CD4-positive, alpha-beta memory T cell (primary cell): ENCODE measurements at regions not wholly inside any gene's neighbourhood (a gene's known extent, or its start where the extent isn't known, plus 50 kb on each side); places are given as distances from the start of the nearest gene placed in this dataset.

ENCODE experiments used
- CTCF ChIA-PET: fragments of 350-600 bp; sonication (Branson Sonifier 250); formaldehyde crosslinking; loops from one replicate; lab custom pipeline; 2021; ENCODE audit warnings: inconsistent platforms; ENCODE audit not compliant: partially characterized antibody; lab: Charles Lee
- POLR2A ChIA-PET: fragments of 350-600 bp; sonication (Branson Sonifier 250); formaldehyde crosslinking; loops from one replicate; lab custom pipeline; 2021; ENCODE audit not compliant: partially characterized antibody; lab: Charles Lee
- DNase-seq, 5 donors: peaks; one replicate each; pipeline versions ENCODE4 v3.0.0 to v3.0.0-alpha.2; 2020 to 2022; ENCODE audit warnings: mixed read lengths in 1 of 5
- H3K27ac ChIP-seq: one replicate; pipeline ENCODE4 v1.7.0; 2013; ENCODE audit warnings: low read depth, low read length
- H3K27me3 ChIP-seq: 2 replicates; pipeline ENCODE4 v1.7.0; 2013; ENCODE audit warnings: mild to moderate bottlenecking, low read length, moderate library complexity; ENCODE audit not compliant: insufficient read depth
- H3K36me3 ChIP-seq: 2 replicates; pipeline ENCODE4 v1.7.0; 2013; ENCODE audit warnings: mild to moderate bottlenecking, low read length, moderate library complexity; ENCODE audit not compliant: insufficient read depth
- H3K4me1 ChIP-seq: 2 replicates; pipeline ENCODE4 v1.7.0; 2013; ENCODE audit warnings: mild to moderate bottlenecking, low read length, moderate library complexity; ENCODE audit not compliant: insufficient read depth
- H3K4me3 ChIP-seq, 2 donors: one replicate each; pipeline ENCODE4 v1.7.0; 2013; ENCODE audit warnings: low read length in 2 of 2, mild to moderate bottlenecking in 1 of 2
- H3K9me3 ChIP-seq, 2 donors: one replicate each; pipeline ENCODE4 v1.7.0; 2013; ENCODE audit warnings: low read length in 2 of 2, control low read depth in 1 of 2; ENCODE audit not compliant: control insufficient read depth in 1 of 2
- H3K27ac Mint-ChIP-seq, 7 donors: one replicate each; pipeline ENCODE4 v1.8.0; 2020 to 2021; ENCODE audit warnings: mixed read lengths in 7 of 7, mild to moderate bottlenecking in 6 of 7, inconsistent platforms in 3 of 7, moderate library complexity in 3 of 7
- H3K27me3 Mint-ChIP-seq, 2 donors: one replicate each; pipeline ENCODE4 v1.8.0; 2020 to 2021; ENCODE audit warnings: mixed read lengths in 2 of 2
- H3K36me3 Mint-ChIP-seq, 2 donors: one replicate each; pipeline ENCODE4 v1.8.0; 2020 to 2021; ENCODE audit warnings: mixed read lengths in 2 of 2, inconsistent platforms in 1 of 2, mild to moderate bottlenecking in 1 of 2
- H3K4me1 Mint-ChIP-seq, 4 donors: one replicate each; pipeline ENCODE4 v1.8.0; 2020 to 2021; ENCODE audit warnings: mixed read lengths in 4 of 4, mild to moderate bottlenecking in 1 of 4
- H3K4me3 Mint-ChIP-seq, 8 donors: one replicate each; pipeline ENCODE4 v1.8.0; 2020 to 2021; ENCODE audit warnings: mixed read lengths in 8 of 8, mild to moderate bottlenecking in 7 of 8, moderate library complexity in 6 of 8, inconsistent platforms in 3 of 8
- H3K9me3 Mint-ChIP-seq, 8 donors: one replicate each; pipeline ENCODE4 v1.8.0; 2020 to 2021; ENCODE audit warnings: mixed read lengths in 8 of 8, mild to moderate bottlenecking in 5 of 8, inconsistent platforms in 3 of 8, moderate library complexity in 1 of 8
- intact Hi-C: fragments of 100-400 bp; cut with micrococcal nuclease; formaldehyde crosslinking; loops from one replicate; pipeline ENCODE4 v1.15.1; 2023

DNA sequence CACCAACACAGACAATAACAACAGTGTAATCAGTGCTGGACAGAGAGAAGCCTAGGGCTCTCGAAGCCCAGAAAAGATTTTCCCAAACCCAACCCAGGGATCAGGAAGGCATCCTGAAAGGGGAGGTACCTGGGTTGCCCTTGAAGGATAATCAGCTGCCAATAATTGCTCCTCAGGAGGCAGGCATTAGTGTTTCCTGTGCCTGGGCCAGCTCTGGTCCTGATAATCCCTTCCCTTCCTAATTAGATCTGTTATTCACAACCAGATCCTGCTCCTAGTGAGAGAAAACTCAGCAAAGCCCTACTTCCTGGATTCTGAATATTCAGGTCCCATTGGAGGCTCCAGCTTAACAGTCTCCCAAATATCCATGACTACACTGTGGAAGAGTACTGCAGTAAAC is 117.4 kb downstream of the DMRTA2 start:
- ChIA-PET CTCF (interaction anchor here (1.9 kb wide), 1 partner anchor 26 kb away, joined by 5 read pairs; no protein-coding TSS in a partner anchor), POLR2A (no interaction called here)
- no peak overlapping the region for H3K27ac Mint-ChIP-seq
- Histone ChIP-seq H3K27me3 (no peaks in the 10 kb centered on the region), H3K9me3 (no peaks in the 10 kb centered on the region), H3K27ac (no peak overlapping the region), H3K4me3 (no peak overlapping the region), H3K4me1 (no peaks in the 10 kb centered on the region), H3K36me3 (no peaks in the 10 kb centered on the region)
- no peaks in the 10 kb centered on the region for H3K36me3 Mint-ChIP-seq
- peaks cover 1 to 11% of the 10 kb centered on the region in 2 donors for H3K27me3 Mint-ChIP-seq
- H3K4me3 Mint-ChIP-seq = no peak overlapping the region
- intact Hi-C loops = no loop called here
- DNase-seq = no peak
- no peaks in the 10 kb centered on the region for H3K4me1 Mint-ChIP-seq
- H3K9me3 Mint-ChIP-seq = peaks cover 0 to 6% (median 0%) of the 10 kb centered on the region in 8 donors

DNA sequence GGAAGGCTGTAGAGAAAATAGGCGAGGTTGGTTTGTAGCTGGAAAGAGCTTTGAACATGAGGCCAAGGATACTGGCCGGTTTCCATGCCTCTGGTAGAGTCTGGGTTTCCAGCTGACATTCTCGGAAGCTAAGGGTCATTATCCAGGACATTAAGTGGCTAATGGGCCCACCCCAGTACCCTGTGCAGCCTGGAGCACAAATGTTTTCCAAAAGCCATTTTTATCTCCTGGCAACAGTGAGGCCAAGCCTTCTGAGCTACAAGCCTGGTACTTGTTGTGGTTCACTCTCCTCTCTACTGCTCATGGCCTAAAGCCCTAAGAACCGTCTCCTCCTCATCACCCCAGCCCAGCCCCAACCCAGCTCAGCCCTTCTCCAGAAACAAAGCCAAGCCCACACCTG is 122.9 kb downstream of the DMRTA2 start:
- Histone ChIP-seq H3K27ac (no peak overlapping the region), H3K36me3 (no peaks in the 10 kb centered on the region), H3K4me3 (no peak overlapping the region), H3K9me3 (no peaks in the 10 kb centered on the region), H3K27me3 (no peaks in the 10 kb centered on the region), H3K4me1 (no peaks in the 10 kb centered on the region)
- DNase-seq = no peak
- POLR2A ChIA-PET = no interaction called here
- CTCF ChIA-PET = no interaction called here
- Mint-ChIP-seq H3K27ac (no peak overlapping the region), H3K27me3 (peaks cover 4 to 11% of the 10 kb centered on the region in 2 donors), H3K4me3 (no peak overlapping the region), H3K36me3 (no peaks in the 10 kb centered on the region), H3K9me3 (peaks cover 0 to 5% (median 0%) of the 10 kb centered on the region in 8 donors), H3K4me1 (no peaks in the 10 kb centered on the region)
- intact Hi-C loops = no loop called here

DNA sequence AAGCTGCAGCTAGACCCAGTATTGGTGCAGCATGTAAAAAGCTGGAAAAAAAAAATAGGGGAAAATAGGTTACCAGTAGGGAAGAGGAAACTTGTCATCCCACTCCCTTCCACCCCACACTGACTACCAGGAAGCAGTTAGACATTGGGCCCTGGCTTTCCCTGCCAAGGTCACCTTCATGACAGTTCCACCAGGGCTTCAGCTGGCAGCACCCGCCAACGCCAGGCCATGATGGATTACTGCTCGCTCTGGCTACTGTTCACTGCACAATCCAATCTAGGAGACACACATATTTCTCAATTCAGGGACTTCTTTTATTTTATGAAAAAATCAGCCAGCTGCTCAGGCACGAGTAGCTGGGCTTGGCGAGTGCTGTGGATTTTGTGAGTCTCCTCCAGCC is 127.7 kb downstream of the DMRTA2 start:
- Histone ChIP-seq H3K4me1 (no peaks in the 10 kb centered on the region), H3K4me3 (no peak overlapping the region), H3K9me3 (no peaks in the 10 kb centered on the region), H3K36me3 (no peaks in the 10 kb centered on the region), H3K27ac (no peak overlapping the region), H3K27me3 (no peaks in the 10 kb centered on the region)
- no peaks in the 10 kb centered on the region for H3K36me3 Mint-ChIP-seq
- CTCF ChIA-PET = no interaction called here
- intact Hi-C loops = no loop called here
- no peaks in the 10 kb centered on the region for H3K4me1 Mint-ChIP-seq
- peaks cover 0 to 7% (median 3%) of the 10 kb centered on the region in 8 donors for H3K9me3 Mint-ChIP-seq
- no peak for DNase-seq
- no peak overlapping the region for H3K4me3 Mint-ChIP-seq
- H3K27me3 Mint-ChIP-seq = peaks cover 3 to 5% of the 10 kb centered on the region in 2 donors
- POLR2A ChIA-PET = no interaction called here
- no peak overlapping the region for H3K27ac Mint-ChIP-seq

DNA sequence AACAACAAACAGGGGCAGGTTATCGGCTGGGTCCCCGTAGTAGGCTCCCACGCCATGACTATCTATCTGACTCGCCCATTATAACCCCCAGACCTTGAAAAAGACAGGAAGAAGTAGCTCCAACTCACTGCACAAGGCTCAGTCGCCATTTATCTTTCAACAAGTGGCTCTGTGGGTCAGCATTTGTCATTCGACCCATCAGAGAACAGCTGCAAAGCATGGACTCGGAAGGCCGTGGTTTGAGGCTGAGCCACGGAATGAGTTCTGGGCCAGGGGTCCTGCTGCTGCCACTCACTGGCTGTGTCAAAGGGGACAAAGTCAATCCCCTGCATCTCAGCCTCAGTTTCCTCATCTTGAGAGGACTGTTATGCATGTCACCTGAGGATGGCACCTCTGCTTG is 131.0 kb downstream of the DMRTA2 start:
- H3K27me3 Mint-ChIP-seq = peaks cover 4 to 12% of the 10 kb centered on the region in 2 donors
- no peaks in the 10 kb centered on the region for H3K36me3 ChIP-seq
- no peaks in the 10 kb centered on the region for H3K27me3 ChIP-seq
- H3K9me3 Mint-ChIP-seq = peaks cover 0 to 10% (median 2%) of the 10 kb centered on the region in 8 donors
- ChIA-PET CTCF (no interaction called here), POLR2A (no interaction called here)
- H3K4me3 ChIP-seq = no peak overlapping the region
- no peak overlapping the region for H3K27ac Mint-ChIP-seq
- H3K4me1 ChIP-seq = no peaks in the 10 kb centered on the region
- H3K4me3 Mint-ChIP-seq = no peak overlapping the region
- DNase-seq = no peak
- H3K36me3 Mint-ChIP-seq = no peaks in the 10 kb centered on the region
- intact Hi-C loops = no loop called here
- H3K27ac ChIP-seq = no peak overlapping the region
- no peaks in the 10 kb centered on the region for H3K4me1 Mint-ChIP-seq
- H3K9me3 ChIP-seq = no peaks in the 10 kb centered on the region

DNA sequence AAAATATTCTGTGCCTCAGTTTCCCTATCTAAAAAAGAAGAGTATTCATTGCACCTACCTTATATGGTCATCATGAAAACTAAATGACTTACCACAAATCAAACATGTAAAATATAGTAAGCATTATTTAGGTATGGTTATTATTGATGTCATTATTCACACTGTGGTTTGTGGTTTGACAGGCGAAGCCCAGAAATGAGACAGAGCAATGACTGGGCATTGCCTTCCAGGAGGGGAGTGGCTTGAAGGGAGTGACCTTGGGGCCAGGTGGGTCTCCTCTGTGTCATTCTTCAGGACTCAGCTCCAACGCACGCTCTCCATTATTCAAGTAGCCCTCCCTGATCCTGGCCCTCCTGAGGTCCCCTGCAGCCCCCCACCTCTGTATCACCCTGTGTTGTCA is 133.7 kb downstream of the DMRTA2 start:
- H3K9me3 Mint-ChIP-seq = peaks cover 0 to 10% (median 2%) of the 10 kb centered on the region in 8 donors
- no peak overlapping the region for H3K4me3 ChIP-seq
- H3K36me3 Mint-ChIP-seq = no peaks in the 10 kb centered on the region
- intact Hi-C loops = no loop called here
- H3K4me1 Mint-ChIP-seq = no peaks in the 10 kb centered on the region
- no peaks in the 10 kb centered on the region for H3K9me3 ChIP-seq
- no peak overlapping the region for H3K27ac Mint-ChIP-seq
- H3K27ac ChIP-seq = no peak overlapping the region
- ChIA-PET CTCF (no interaction called here), POLR2A (no interaction called here)
- H3K4me1 ChIP-seq = no peaks in the 10 kb centered on the region
- H3K27me3 ChIP-seq = no peaks in the 10 kb centered on the region
- H3K27me3 Mint-ChIP-seq = peaks cover 4 to 15% of the 10 kb centered on the region in 2 donors
- H3K4me3 Mint-ChIP-seq = no peak overlapping the region
- no peak for DNase-seq
- no peaks in the 10 kb centered on the region for H3K36me3 ChIP-seq

DNA sequence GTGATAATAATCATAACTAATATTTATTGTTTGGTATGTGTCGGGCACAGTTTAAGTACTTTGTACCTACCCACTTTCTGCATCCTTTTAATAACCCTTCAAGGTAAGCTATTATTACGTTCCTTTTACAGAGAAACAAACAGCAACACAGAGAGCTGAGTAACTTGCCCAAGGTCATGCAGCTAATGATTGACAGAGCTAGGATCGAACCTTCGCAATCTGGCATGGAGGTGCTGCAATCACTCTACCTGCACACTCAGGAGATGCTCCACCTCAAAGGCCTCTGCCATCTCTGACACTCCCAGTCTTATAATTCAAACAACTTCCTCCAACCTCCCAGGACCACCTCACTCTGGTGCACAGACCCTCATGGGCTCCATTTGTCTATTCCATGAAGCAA is 137.2 kb downstream of the DMRTA2 start:
- no peak for DNase-seq
- Histone ChIP-seq H3K36me3 (no peaks in the 10 kb centered on the region), H3K27ac (no peak overlapping the region), H3K27me3 (no peaks in the 10 kb centered on the region), H3K4me3 (no peak overlapping the region), H3K4me1 (no peaks in the 10 kb centered on the region), H3K9me3 (no peaks in the 10 kb centered on the region)
- Mint-ChIP-seq H3K27ac (no peak overlapping the region), H3K9me3 (peaks cover 0 to 6% (median 2%) of the 10 kb centered on the region in 8 donors), H3K36me3 (no peaks in the 10 kb centered on the region), H3K4me3 (no peak overlapping the region), H3K27me3 (peaks cover 5 to 15% of the 10 kb centered on the region in 2 donors), H3K4me1 (no peaks in the 10 kb centered on the region)
- CTCF ChIA-PET = interaction anchor here (1.0 kb wide), 1 partner anchor 13 kb away, joined by 3 read pairs; no protein-coding TSS in a partner anchor
- intact Hi-C loops = no loop called here
- POLR2A ChIA-PET = no interaction called here

DNA sequence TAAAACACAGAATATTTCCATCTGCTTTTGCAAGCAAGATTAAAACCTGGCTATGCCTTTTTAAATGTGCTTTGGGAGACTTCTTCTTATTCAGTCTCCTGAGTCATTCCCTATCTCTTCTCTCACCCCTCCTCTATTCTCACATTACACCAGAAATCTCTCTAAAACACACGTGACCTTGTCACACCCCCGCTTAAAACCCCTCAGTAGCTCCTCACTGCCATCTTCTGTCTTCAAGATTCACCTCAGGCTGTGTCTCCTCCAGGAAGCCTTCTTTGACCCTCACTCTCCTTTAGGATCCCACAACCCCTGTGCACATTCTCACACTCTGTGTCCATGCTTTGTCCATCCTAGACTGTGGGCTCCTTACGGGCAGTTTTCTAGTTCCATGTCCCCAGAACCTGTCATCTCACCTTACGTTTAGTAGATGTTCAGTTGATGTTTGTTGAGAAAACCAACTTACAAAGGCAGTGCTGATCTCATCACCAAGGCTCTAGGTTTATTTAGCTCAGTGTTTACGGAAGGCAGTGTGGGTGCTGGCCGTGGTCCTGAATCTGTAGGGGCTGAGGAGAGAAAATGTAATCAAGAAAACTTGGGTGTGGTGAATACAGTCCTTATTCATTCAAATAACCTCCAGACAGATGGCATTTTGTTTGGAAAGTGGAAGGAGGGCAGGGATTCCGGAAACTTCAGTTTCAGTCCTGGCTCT is 143.5 kb downstream of the DMRTA2 start:
- H3K4me3 Mint-ChIP-seq = no peak overlapping the region
- no peaks in the 10 kb centered on the region for H3K9me3 ChIP-seq
- no peak overlapping the region for H3K4me3 ChIP-seq
- intact Hi-C loops = no loop called here
- no peaks in the 10 kb centered on the region for H3K36me3 Mint-ChIP-seq
- H3K27me3 Mint-ChIP-seq = peaks cover 9 to 21% of the 10 kb centered on the region in 2 donors
- H3K36me3 ChIP-seq = no peaks in the 10 kb centered on the region
- no peak overlapping the region for H3K27ac ChIP-seq
- H3K4me1 ChIP-seq = no peaks in the 10 kb centered on the region
- ChIA-PET CTCF (no interaction called here), POLR2A (no interaction called here)
- no peaks in the 10 kb centered on the region for H3K27me3 ChIP-seq
- H3K4me1 Mint-ChIP-seq = peaks cover 0 to 1% (median 0%) of the 10 kb centered on the region in 4 donors
- no peak overlapping the region for H3K27ac Mint-ChIP-seq
- peaks cover 0 to 4% (median 1%) of the 10 kb centered on the region in 8 donors for H3K9me3 Mint-ChIP-seq
- no peak for DNase-seq
